ENCODE measurements at regions not wholly inside any gene's neighbourhood (a gene's known extent, or its start where the extent isn't known, plus 50 kb on each side); places are given as distances from the start of the nearest gene placed in this dataset.

GRCh38 chr6:43932259-43933147 is 162.5 kb downstream of the VEGFA start:
- intact Hi-C loops (cut with DNase I), result no loop called here
- Histone ChIP-seq H3K36me3 (no peaks in the 10 kb centered on the region), H3K4me3 (no peak overlapping the region), H3K9me3 (no peaks in the 10 kb centered on the region), H3K4me1 (replicated peaks) (no peaks in the 10 kb centered on the region), H3K27ac (no peak overlapping the region), H3K27me3 (replicated peaks; ENCODE audit: insufficient read depth) (no peaks in the 10 kb centered on the region)
- WGBS, result 89% methylated on average over 13 of the region's 13 CpGs
- TF ChIP-seq CTCF (IDR thresholded peaks at IDR 0.05) (no peak), POLR2AphosphoS5 (IDR thresholded peaks at IDR 0.05) (no peak), POLR2A (IDR thresholded peaks at IDR 0.05) (no peak)
- no peak for DNase-seq (ENCODE audit: low spot score)

- Histone ChIP-seq H3K36me3 (no peaks in the 10 kb centered on the region), H3K27me3 (replicated peaks; ENCODE audit: insufficient read depth) (no peaks in the 10 kb centered on the region), H3K27ac (no peak overlapping the region), H3K4me1 (replicated peaks) (no peaks in the 10 kb centered on the region), H3K9me3 (no peaks in the 10 kb centered on the region), H3K4me3 (no peak overlapping the region)
- intact Hi-C loops (cut with DNase I), result no loop called here
- DNase-seq (ENCODE audit: low spot score), result no peak
- WGBS, result 89% methylated on average over 6 of the region's 6 CpGs
- TF ChIP-seq CTCF (IDR thresholded peaks at IDR 0.05), result no peak
- no peak for TF ChIP-seq POLR2A (IDR thresholded peaks at IDR 0.05)
- no peak for TF ChIP-seq POLR2AphosphoS5 (IDR thresholded peaks at IDR 0.05)
Measured at GRCh38 chr6:43931201-43931600, 161.2 kb downstream of the VEGFA start.

- intact Hi-C loops (cut with DNase I), result no loop called here
- Histone ChIP-seq H3K27ac (no peak overlapping the region), H3K9me3 (no peaks in the 10 kb centered on the region), H3K4me1 (replicated peaks) (no peaks in the 10 kb centered on the region), H3K27me3 (replicated peaks; ENCODE audit: insufficient read depth) (no peaks in the 10 kb centered on the region), H3K4me3 (no peak overlapping the region), H3K36me3 (no peaks in the 10 kb centered on the region)
- no peak for TF ChIP-seq CTCF (IDR thresholded peaks at IDR 0.05)
- no peak for TF ChIP-seq POLR2AphosphoS5 (IDR thresholded peaks at IDR 0.05)
- no peak for TF ChIP-seq POLR2A (IDR thresholded peaks at IDR 0.05)
- DNase-seq (ENCODE audit: low spot score), result no peak
- 84% methylated on average over 8 of the region's 8 CpGs for WGBS
Measured at GRCh38 chr6:43930440-43931154, 160.6 kb downstream of the VEGFA start.

GRCh38 chr6:43929511-43929910 is 159.5 kb downstream of the VEGFA start:
- TF ChIP-seq POLR2AphosphoS5 (IDR thresholded peaks at IDR 0.05) (no peak), POLR2A (IDR thresholded peaks at IDR 0.05) (no peak), CTCF (IDR thresholded peaks at IDR 0.05) (no peak)
- Histone ChIP-seq H3K27ac (no peak overlapping the region), H3K4me1 (replicated peaks) (no peaks in the 10 kb centered on the region), H3K36me3 (no peaks in the 10 kb centered on the region), H3K27me3 (replicated peaks; ENCODE audit: insufficient read depth) (no peaks in the 10 kb centered on the region), H3K9me3 (no peaks in the 10 kb centered on the region), H3K4me3 (no peak overlapping the region)
- WGBS, result 84% methylated on average over 5 of the region's 5 CpGs
- DNase-seq (ENCODE audit: low spot score), result no peak
- intact Hi-C loops (cut with DNase I), result no loop called here

Measured in prostate gland (tissue), 2 donors.